H1 (cell line): ENCODE measurements at regions not wholly inside any gene's neighbourhood (a gene's known extent, or its start where the extent isn't known, plus 50 kb on each side); places are given as distances from the start of the nearest gene placed in this dataset.

Source experiments
- CBX8 ChIP-seq: fragments of 300-800, 300-1000 bp; sonication (generic); IDR thresholded peaks from 2 replicates; pipeline ENCODE4 v1.7.1; 2016; ENCODE audit warnings: low read depth, low read length, borderline replicate concordance
- CHD2 ChIP-seq: IDR thresholded peaks from 2 replicates; pipeline ENCODE4 v1.6.1; 2012; ENCODE audit warnings: low read length, improper control_type of control experiment
- GABPA ChIP-seq: IDR thresholded peaks from 2 replicates; pipeline ENCODE4 v1.6.1; 2011; ENCODE audit warnings: mild to moderate bottlenecking, low read length, moderate library complexity, borderline replicate concordance; ENCODE audit not compliant: insufficient read depth
- MAFK ChIP-seq: IDR thresholded peaks from 2 replicates; pipeline ENCODE4 v1.6.1; 2012; ENCODE audit warnings: low read depth, mild to moderate bottlenecking, improper control_type of control experiment, low read length
- PHF8 ChIP-seq: fragments of 200-600 bp; sonication (generic); conservative IDR thresholded peaks from 2 replicates; pipeline ENCODE4 v1.7.1; 2012; ENCODE audit warnings: low read depth, mild to moderate bottlenecking, inconsistent platforms, low read length, moderate library complexity
- RNF2 ChIP-seq: fragments of 200-900, 300-1000 bp; sonication (generic); IDR thresholded peaks from 2 replicates; pipeline ENCODE4 v1.7.1; 2016; ENCODE audit warnings: borderline replicate concordance, low read depth, mild to moderate bottlenecking, antibody characterized with exemption, low read length; ENCODE audit not compliant: poor library complexity, severe bottlenecking; ENCODE audit errors: missing control alignments
- TF ChIP-seq, protein P1 (sequence below): IDR thresholded peaks from 2 replicates; pipeline ENCODE4 v1.6.1; 2012; ENCODE audit warnings: inconsistent platforms
- TF ChIP-seq, protein P2 (sequence below): IDR thresholded peaks from 2 replicates; pipeline ENCODE4 v1.6.1; 2012; ENCODE audit warnings: inconsistent platforms

DNA sequence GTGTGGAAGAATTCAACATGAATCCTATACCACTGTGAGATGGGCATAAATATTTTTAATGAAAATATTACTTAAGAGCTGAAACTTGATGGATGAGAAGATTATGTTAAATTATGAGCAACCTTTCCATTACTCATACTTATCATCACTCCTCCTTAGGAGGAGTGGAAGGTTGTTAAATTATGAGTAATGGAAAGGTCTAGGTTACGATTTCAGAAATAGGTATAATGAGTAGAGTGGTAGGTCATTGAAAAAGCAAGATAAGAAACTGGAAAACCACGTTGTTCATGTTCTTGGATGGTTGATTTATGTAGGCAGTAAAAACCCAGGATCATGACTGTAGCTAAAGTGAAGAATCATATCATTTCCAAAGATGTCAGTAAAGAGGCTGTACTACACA lies 973.2 kb upstream of the RAG2 start (continued):
- TF ChIP-seq MAFK (no peak), GABPA (no peak), PHF8 (no peak), CBX8 (no peak), RNF2 (no peak), CHD2 (no peak)
- TF ChIP-seq, protein P1, sequence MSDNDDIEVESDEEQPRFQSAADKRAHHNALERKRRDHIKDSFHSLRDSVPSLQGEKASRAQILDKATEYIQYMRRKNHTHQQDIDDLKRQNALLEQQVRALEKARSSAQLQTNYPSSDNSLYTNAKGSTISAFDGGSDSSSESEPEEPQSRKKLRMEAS, result no peak
- TF ChIP-seq, protein P2, sequence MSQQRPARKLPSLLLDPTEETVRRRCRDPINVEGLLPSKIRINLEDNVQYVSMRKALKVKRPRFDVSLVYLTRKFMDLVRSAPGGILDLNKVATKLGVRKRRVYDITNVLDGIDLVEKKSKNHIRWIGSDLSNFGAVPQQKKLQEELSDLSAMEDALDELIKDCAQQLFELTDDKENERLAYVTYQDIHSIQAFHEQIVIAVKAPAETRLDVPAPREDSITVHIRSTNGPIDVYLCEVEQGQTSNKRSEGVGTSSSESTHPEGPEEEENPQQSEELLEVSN, result no peak
